GM12875 (cell line): ENCODE measurements at regions not wholly inside any gene's neighbourhood (a gene's known extent, or its start where the extent isn't known, plus 50 kb on each side); places are given as distances from the start of the nearest gene placed in this dataset.
"Not testable (repeated sequence)": the region's sequence is repeated elsewhere in the genome, so short reads cannot be mapped to it uniquely, and the experiment has no call there.

ENCODE experiments used
- H3K4me3 ChIP-seq: one replicate; pipeline ENCODE4 v1.5.1; 2011; ENCODE audit warnings: low read depth, low read length, control low read depth
- CTCF ChIP-seq: IDR thresholded peaks from 2 replicates; pipeline ENCODE4 v1.5.1; 2011; ENCODE audit warnings: low read depth, mild to moderate bottlenecking, control low read depth, inconsistent platforms, low read length, moderate library complexity, borderline replicate concordance; ENCODE audit not compliant: insufficient read depth

- TF ChIP-seq CTCF, result no peak
- no peak overlapping the region for H3K4me3 ChIP-seq
Observed at GRCh38 chr6:11315743-11316437, 83.4 kb upstream of the NEDD9 start.

GRCh38 chr6:11313207-11313606 is 80.7 kb upstream of the NEDD9 start:
- no peak overlapping the region for H3K4me3 ChIP-seq
- no peak for TF ChIP-seq CTCF

- TF ChIP-seq CTCF, result no peak
- no peak overlapping the region for H3K4me3 ChIP-seq
Observed at GRCh38 chr6:11311970-11312369, 79.5 kb upstream of the NEDD9 start.

- no peak for TF ChIP-seq CTCF
- H3K4me3 ChIP-seq, result no peak overlapping the region
Observed at GRCh38 chr6:11309947-11310665, 77.6 kb upstream of the NEDD9 start.

- TF ChIP-seq CTCF, result no peak
- H3K4me3 ChIP-seq, result no peak overlapping the region
Observed at GRCh38 chr6:11307226-11307625, 74.8 kb upstream of the NEDD9 start.

GRCh38 chr6:11304946-11305345 is 72.5 kb upstream of the NEDD9 start:
- H3K4me3 ChIP-seq, result no peak overlapping the region
- TF ChIP-seq CTCF, result no peak

- H3K4me3 ChIP-seq, result not testable (repeated sequence)
Observed at GRCh38 chr6:11299876-11300428, 67.5 kb upstream of the NEDD9 start.

- not testable (repeated sequence) for H3K4me3 ChIP-seq
Observed at GRCh38 chr6:11299421-11299784, 66.9 kb upstream of the NEDD9 start.
